SK-N-SH (cell line): ENCODE measurements at regions not wholly inside any gene's neighbourhood (a gene's known extent, or its start where the extent isn't known, plus 50 kb on each side); places are given as distances from the start of the nearest gene placed in this dataset.

Experiments
- CTCF ChIA-PET: fragments of 300-600, 350-600 bp; formaldehyde crosslinking; extraction: SDS; loops from one replicate; lab custom pipeline; 2021; lab: Yijun Ruan, JAX
- POLR2A ChIA-PET: fragments of 350-600 bp; sonication (Branson Sonifier 250); formaldehyde crosslinking; extraction: SDS; loops from one replicate; lab custom pipeline; 2020; ENCODE audit warnings: antibody characterized with exemption, inconsistent platforms; lab: Yijun Ruan, JAX
- DNase-seq: peaks from one replicate; pipeline ENCODE4 v3.0.0; 2012
- H2AFZ ChIP-seq: fragments of 200-600 bp; sonication (generic); 2 replicates; pipeline ENCODE4 v1.8.1; 2016; ENCODE audit warnings: antibody characterized with exemption, mild to moderate bottlenecking, low read depth
- H3F3A ChIP-seq: fragments of 200-600 bp; sonication (generic); replicated peaks from 2 replicates; pipeline ENCODE3; 2016; ENCODE audit warnings: antibody characterized with exemption, mild to moderate bottlenecking; ENCODE audit not compliant: insufficient read depth
- H3K27ac ChIP-seq, 2 experiments: fragments of 200-500 bp in 1 of 2; fragments of 200-600 bp in 1 of 2; sonication (Bioruptor generic) in 1 of 2; sonication (generic), shearing (Covaris generic) in 1 of 2; 2 replicates each; pipeline versions ENCODE4 v1.5.1 to v1.6.1; 2014 to 2016; ENCODE audit warnings: low read depth in 2 of 2, inconsistent platforms in 1 of 2, low read length in 1 of 2, mild to moderate bottlenecking in 1 of 2, mixed read lengths in 1 of 2
- H3K27me3 ChIP-seq: fragments of 200-600 bp; sonication (generic), shearing (Covaris generic); 2 replicates; pipeline ENCODE4 v1.6.1; 2016; ENCODE audit warnings: mixed run types; ENCODE audit not compliant: insufficient read depth
- H3K36me3 ChIP-seq, 2 experiments: fragments of 200-500 bp in 1 of 2; fragments of 200-600 bp in 1 of 2; sonication (Bioruptor generic) in 1 of 2; sonication (generic) in 1 of 2; replicated peaks in 1 of 2; 2 replicates each; pipeline versions ENCODE3 to v1.5.1; 2014 to 2016; ENCODE audit warnings: low read length in 1 of 2, mild to moderate bottlenecking in 1 of 2; ENCODE audit not compliant: insufficient read depth in 2 of 2, control insufficient read depth in 1 of 2
- H3K4me1 ChIP-seq, 2 experiments: fragments of 200-500 bp in 1 of 2; fragments of 200-600 bp in 1 of 2; sonication (Bioruptor generic) in 1 of 2; sonication (generic), shearing (Covaris generic) in 1 of 2; 2 replicates each; pipeline versions ENCODE4 v1.5.1 to v1.6.1; 2014 to 2016; ENCODE audit warnings: low read depth in 1 of 2, low read length in 1 of 2, mixed run types in 1 of 2; ENCODE audit not compliant: insufficient read depth in 2 of 2, control insufficient read depth in 1 of 2
- H3K4me2 ChIP-seq: fragments of 200-600 bp; sonication (generic), shearing (Covaris generic); 2 replicates; pipeline ENCODE4 v1.6.1; 2017; ENCODE audit warnings: mixed run types
- H3K4me3 ChIP-seq, 2 experiments: fragments of 200-500 bp in 1 of 2; fragments of 200-600 bp in 1 of 2; sonication (Bioruptor generic) in 1 of 2; sonication (generic), shearing (Covaris generic) in 1 of 2; 2 replicates each; pipeline versions ENCODE4 v1.5.1 to v1.8.1; 2014 to 2016; ENCODE audit warnings: low read depth in 2 of 2, inconsistent platforms in 1 of 2, low read length in 1 of 2, mild to moderate bottlenecking in 1 of 2, mixed read lengths in 1 of 2, moderate library complexity in 1 of 2
- H3K79me2 ChIP-seq: fragments of 200-600 bp; sonication (generic); 2 replicates; pipeline ENCODE4 v1.8.1; 2017; ENCODE audit warnings: mild to moderate bottlenecking; ENCODE audit not compliant: insufficient read depth
- H3K9ac ChIP-seq: fragments of 200-600 bp; sonication (generic); 2 replicates; pipeline ENCODE4 v1.6.1; 2017; ENCODE audit warnings: mixed run types
- H3K9me2 ChIP-seq: fragments of 200-600 bp; sonication (generic); 2 replicates; pipeline ENCODE4 v1.6.1; 2017; ENCODE audit warnings: mixed run types
- H3K9me3 ChIP-seq: fragments of 200-600 bp; sonication (generic); 2 replicates; pipeline ENCODE4 v1.6.1; 2017; ENCODE audit warnings: mixed run types, mild to moderate bottlenecking, moderate library complexity
- H4K20me1 ChIP-seq: fragments of 200-600 bp; sonication (generic); 2 replicates; pipeline ENCODE4 v1.6.1; 2017; ENCODE audit warnings: mild to moderate bottlenecking, mixed run types; ENCODE audit not compliant: insufficient read depth
- CTCF ChIP-seq: fragments of 200-600 bp; sonication (generic); IDR thresholded peaks from 2 replicates; pipeline ENCODE4 v1.6.1; 2017; ENCODE audit warnings: antibody characterized with exemption, mild to moderate bottlenecking, moderate library complexity
- EP300 ChIP-seq, 2 experiments: IDR thresholded peaks; 2 replicates each; pipeline versions ENCODE4 v1.4.0 to v1.6.1; 2012; ENCODE audit warnings: borderline replicate concordance in 1 of 2, low read depth in 1 of 2, low read length in 1 of 2
- EZH2phosphoT487 ChIP-seq: fragments of 200-600 bp; sonication (generic); IDR thresholded peaks from 2 replicates; pipeline ENCODE4 v1.6.1; 2017; ENCODE audit warnings: low read depth, mixed run types, mild to moderate bottlenecking, antibody characterized with exemption, moderate library complexity, borderline replicate concordance
- FOSL2 ChIP-seq: IDR thresholded peaks from 2 replicates; pipeline ENCODE4 v1.4.0; 2012; ENCODE audit warnings: low read depth, mild to moderate bottlenecking, moderate library complexity, borderline replicate concordance
- GABPA ChIP-seq: IDR thresholded peaks from 2 replicates; pipeline ENCODE4 v1.4.0; 2012; ENCODE audit warnings: low read depth, mild to moderate bottlenecking
- JUND ChIP-seq: IDR thresholded peaks from 2 replicates; pipeline ENCODE4 v1.4.0; 2012
- MEF2A ChIP-seq: IDR thresholded peaks from 2 replicates; pipeline ENCODE4 v1.4.0; 2012; ENCODE audit warnings: low read depth, borderline replicate concordance
- MXI1 ChIP-seq: IDR thresholded peaks from 2 replicates; pipeline ENCODE4 v1.6.1; 2012; ENCODE audit warnings: mild to moderate bottlenecking, low read depth, low read length, improper control_type of control experiment
- NFIC ChIP-seq: IDR thresholded peaks from 2 replicates; pipeline ENCODE4 v1.4.0; 2012; ENCODE audit warnings: borderline replicate concordance
- NRF1 ChIP-seq: IDR thresholded peaks from 2 replicates; pipeline ENCODE4 v1.6.1; 2012; ENCODE audit warnings: low read depth, mild to moderate bottlenecking, low read length
- POLR2AphosphoS5 ChIP-seq: IDR thresholded peaks from 2 replicates; pipeline ENCODE4 v1.6.1; 2012; ENCODE audit warnings: low read depth, low read length
- RAD21 ChIP-seq: IDR thresholded peaks from 2 replicates; pipeline ENCODE4 v1.6.1; 2012; ENCODE audit warnings: mild to moderate bottlenecking, low read length
- RCOR1 ChIP-seq: fragments of 150-350 bp; IDR thresholded peaks from 2 replicates; pipeline ENCODE4 v1.6.1; 2017; ENCODE audit warnings: antibody characterized with exemption, low read length
- REST ChIP-seq: IDR thresholded peaks from 2 replicates; pipeline ENCODE4 v1.6.1; 2012; ENCODE audit warnings: mild to moderate bottlenecking, low read depth, low read length, moderate library complexity
- RXRA ChIP-seq: IDR thresholded peaks from 2 replicates; pipeline ENCODE4 v1.4.0; 2012; ENCODE audit warnings: low read depth, mild to moderate bottlenecking, borderline replicate concordance
- SMC3 ChIP-seq: IDR thresholded peaks from 2 replicates; pipeline ENCODE4 v1.6.1; 2012; ENCODE audit warnings: low read depth, low read length, improper control_type of control experiment
- TCF12 ChIP-seq: IDR thresholded peaks from 2 replicates; pipeline ENCODE4 v1.4.0; 2012
- TEAD4 ChIP-seq: IDR thresholded peaks from 2 replicates; pipeline ENCODE4 v1.4.0; 2012; ENCODE audit warnings: mild to moderate bottlenecking, borderline replicate concordance; ENCODE audit not compliant: insufficient read depth
- YY1 ChIP-seq: IDR thresholded peaks from 2 replicates; pipeline ENCODE4 v1.4.0; 2012; ENCODE audit warnings: low read depth, mild to moderate bottlenecking
- ZBTB33 ChIP-seq: IDR thresholded peaks from 2 replicates; pipeline ENCODE4 v1.4.0; 2012; ENCODE audit warnings: low read depth, borderline replicate concordance
- WGBS: methylation state at CpG from one replicate; pipeline ENCODE4 v1.1.6; 2017; ENCODE audit warnings: low lambda C conversion rate; 5-methylcytosine and 5-hydroxymethylcytosine counted together

- no peak overlapping the region for H3K9ac ChIP-seq
- no peaks in the 10 kb centered on the region for H3K9me2 ChIP-seq
- peaks cover 6% of the 10 kb centered on the region; the same call in 1 of the 2 replicates for H3K27me3 ChIP-seq
- peak overlapping the region; percentile 48 to 66 for H3K4me3 ChIP-seq
- TF ChIP-seq TCF12 (no peak), YY1 (no peak), FOSL2 (no peak), REST (no peak), ZBTB33 (no peak), MEF2A (no peak), EP300 (IDR thresholded peaks at IDR 0.05; ENCODE audit: borderline replicate concordance in 1 of 2, low read depth in 1 of 2, low read length in 1 of 2) (no peak), POLR2AphosphoS5 (no peak), NRF1 (no peak), SMC3 (peak; percentile 47), NFIC (no peak), RCOR1 (no peak), MXI1 (peak; percentile 38; the same call in 1 of the 2 replicates), TEAD4 (no peak), RAD21 (peak; percentile 70), RXRA (no peak), CTCF (peak; percentile 65), GABPA (no peak), JUND (no peak), EZH2phosphoT487 (no peak)
- TF ChIP-seq, all 33 proteins: peak for 4
- Histone ChIP-seq H3K4me1 (peaks cover 0 to 5% of the 10 kb centered on the region in 2 experiments; a peak in 1 of 4 replicates), H3K79me2 (no peaks in the 10 kb centered on the region), H3K4me2 (peak overlapping the region; percentile 79), H4K20me1 (no peaks in the 10 kb centered on the region), H3F3A (no peaks in the 10 kb centered on the region), H3K27ac (no peak overlapping the region), H3K36me3 (no peaks in the 10 kb centered on the region), H3K9me3 (no peaks in the 10 kb centered on the region), H2AFZ (peak overlapping the region; percentile 68; the same call in 1 of the 2 replicates)
- CTCF ChIA-PET = interaction anchor here (0.6 to 4.2 kb wide), 52 partner anchors 9 to 934 kb away, joined by 3 to 63 read pairs (median 4); no protein-coding TSS in a partner anchor
- peak; percentile 93 for DNase-seq
- 15% methylated on average over 11 of the region's 82 CpGs for WGBS
- POLR2A ChIA-PET = interaction anchor here (0.6 to 1.0 kb wide), 2 partner anchors 105 to 457 kb away, joined by 3 read pairs; partner anchors contain the start of gene IDH3B
Observed at GRCh38 chr20:2206957-2207769, 88.6 kb upstream of the TGM3 start.
